Left lobe of liver (tissue), 2 donors: ENCODE measurements at regions not wholly inside any gene's neighbourhood (a gene's known extent, or its start where the extent isn't known, plus 50 kb on each side); places are given as distances from the start of the nearest gene placed in this dataset.
"Not testable (repeated sequence)": the region's sequence is repeated elsewhere in the genome, so short reads cannot be mapped to it uniquely, and the experiment has no call there.

Source experiments
- ATAC-seq: fragments of 200-7000 bp; cut with Tn5 transposase; one replicate; pipeline ENCODE4 v1.9.1; 2020; ENCODE audit warnings: mild to moderate bottlenecking, moderate library complexity
- DNase-seq: peaks from one replicate; pipeline ENCODE4 v3.0.0-alpha.2; 2020; ENCODE audit warnings: low spot score
- donor health status: DM: no; HTN: no; CAD: no; lungs with moderate emphysema.
- donor health status: DM: no; HTN: yes; CAD: no.

- DNase-seq (no peak), ATAC-seq (no peak)
These were observed 518.6 kb downstream of the GRIN2A start for GRCh38 chr16:9663588-9663987.

GRCh38 chr16:9665851-9666271 is 516.4 kb downstream of the GRIN2A start:
- DNase-seq (no peak), ATAC-seq (no peak)

- no peak for ATAC-seq
- no peak for DNase-seq
These were observed 515.3 kb downstream of the GRIN2A start for GRCh38 chr16:9666834-9667480.

GRCh38 chr16:9670033-9670432 is 512.2 kb downstream of the GRIN2A start:
- DNase-seq = no peak
- no peak for ATAC-seq

DNA sequence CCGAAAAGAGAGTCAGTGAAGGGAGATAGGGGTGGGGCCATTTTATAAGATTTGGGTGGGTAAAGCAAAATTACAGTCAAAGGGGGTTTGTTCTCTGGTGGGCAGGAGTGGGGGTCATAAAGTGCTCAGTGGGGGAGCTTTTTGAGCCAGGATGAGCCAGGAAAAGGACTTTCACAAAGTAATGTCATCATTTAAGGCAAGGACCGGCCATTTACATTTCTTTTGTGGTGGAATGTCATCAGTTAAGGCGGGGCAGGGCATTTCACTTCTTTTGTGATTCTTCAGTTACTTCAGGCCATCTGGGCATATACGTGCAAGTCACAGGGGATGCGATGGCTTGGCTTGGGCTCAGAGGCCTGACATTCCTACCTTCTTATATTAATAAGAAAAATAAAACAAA is 511.6 kb downstream of the GRIN2A start:
- ATAC-seq, DNase-seq: not testable (repeated sequence)

GRCh38 chr16:9676560-9677300 is 505.5 kb downstream of the GRIN2A start:
- not testable (repeated sequence) for ATAC-seq, DNase-seq

GRCh38 chr16:9677301-9677653 is 505.0 kb downstream of the GRIN2A start:
- DNase-seq = no peak
- ATAC-seq = no peak

DNA sequence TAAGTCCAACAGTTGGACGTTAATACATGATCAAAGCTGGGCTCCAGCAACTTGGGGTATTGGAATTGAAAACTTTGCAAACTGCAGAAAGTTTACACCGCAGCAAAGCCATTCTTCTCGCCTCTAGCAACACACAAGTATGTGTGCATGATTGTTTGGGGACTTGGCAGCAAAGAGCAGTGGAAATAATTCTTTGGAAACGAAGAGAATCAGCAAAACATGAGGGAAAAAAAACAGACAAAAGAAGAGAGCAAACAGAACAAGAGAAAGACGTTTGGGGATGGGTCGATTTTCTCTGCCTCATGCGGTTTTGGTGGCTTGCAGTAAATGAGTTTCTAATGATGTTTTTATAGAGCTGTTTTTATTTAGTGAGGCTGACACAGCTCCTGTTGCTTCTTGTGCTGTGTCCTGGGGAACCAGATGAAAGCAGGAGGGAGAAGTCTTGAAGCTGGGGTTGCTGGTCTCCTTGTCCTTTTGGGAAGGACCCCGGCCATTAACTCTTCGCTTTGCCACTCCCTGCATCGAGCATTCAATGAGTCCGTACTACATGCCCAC is 502.9 kb downstream of the GRIN2A start:
- DNase-seq = no peak
- no peak for ATAC-seq

DNA sequence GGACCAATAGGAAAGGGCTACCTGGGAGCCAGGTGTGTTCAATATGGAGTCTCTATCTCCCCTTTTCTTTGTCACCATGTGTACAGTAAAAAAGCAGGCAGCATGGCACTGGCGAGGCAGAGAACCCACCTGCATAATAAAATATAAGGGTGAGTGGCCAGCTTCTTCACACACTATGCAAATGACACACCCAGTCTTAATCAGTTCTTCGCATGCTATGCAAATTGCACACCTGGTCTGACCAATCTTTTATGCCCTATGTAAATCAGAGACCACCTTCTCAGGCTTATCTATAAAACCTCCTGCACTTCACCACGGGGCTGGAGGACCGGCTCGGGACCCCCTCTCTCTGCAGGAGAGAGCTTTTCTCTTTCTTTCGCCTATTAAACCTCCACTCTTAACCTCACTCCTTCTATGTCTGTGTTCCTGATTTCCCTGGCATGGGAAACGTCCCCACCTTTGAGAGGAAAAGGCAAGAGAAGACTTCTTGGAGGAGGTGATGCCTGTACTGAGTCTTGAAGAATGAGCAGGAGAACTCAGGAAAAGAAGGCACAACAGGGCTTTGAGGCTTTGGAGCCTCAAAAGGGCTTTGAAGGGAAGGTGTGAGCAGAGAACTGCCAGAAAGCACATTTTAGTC is 502.1 kb downstream of the GRIN2A start:
- no peak for ATAC-seq
- DNase-seq = no peak

- DNase-seq = no peak
- no peak for ATAC-seq
These were observed 501.3 kb downstream of the GRIN2A start for GRCh38 chr16:9680968-9681367.

DNA sequence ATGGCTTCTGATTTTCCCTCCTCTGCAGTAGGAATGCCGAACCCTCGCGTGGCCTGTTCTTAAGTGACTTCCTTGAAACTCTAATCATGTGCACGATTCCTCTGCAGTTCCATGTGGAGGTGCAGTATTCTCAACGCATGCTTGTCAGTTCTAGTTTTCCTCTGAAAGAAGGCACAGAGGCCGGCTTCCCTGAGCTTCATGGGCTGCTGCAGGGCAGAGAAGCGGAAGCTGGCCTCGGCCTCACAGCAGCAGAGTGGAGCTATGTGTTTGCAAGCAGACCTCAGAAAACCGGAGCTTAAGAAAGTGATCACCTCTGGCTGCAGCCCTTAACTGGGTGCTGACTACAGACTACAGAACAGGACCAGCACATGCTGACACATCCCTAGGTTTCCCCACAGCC is 500.7 kb downstream of the GRIN2A start:
- ATAC-seq = no peak

DNA sequence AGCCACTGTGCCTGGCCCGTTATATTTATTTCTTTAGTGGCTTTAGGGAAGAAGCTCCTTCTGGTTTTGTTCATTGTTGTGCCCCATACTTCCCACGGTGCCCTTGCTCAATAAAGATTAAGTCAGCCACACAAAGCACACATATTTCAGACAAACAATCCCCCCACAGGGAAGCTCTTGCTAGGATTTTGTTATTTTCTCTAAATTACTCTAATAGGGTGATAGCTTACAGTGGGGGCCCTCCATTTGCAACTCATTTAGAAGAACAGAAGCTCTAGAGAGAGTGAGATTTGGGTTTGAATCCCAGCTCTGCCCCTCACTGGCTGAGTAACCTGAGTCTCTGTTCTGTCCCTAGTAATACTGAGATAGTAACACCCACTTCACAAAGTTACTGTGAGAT is 499.9 kb downstream of the GRIN2A start:
- DNase-seq (no peak), ATAC-seq (no peak)

More for the DNA sequence above, 500.7 kb downstream of the GRIN2A start:
- DNase-seq = no peak

DNA sequence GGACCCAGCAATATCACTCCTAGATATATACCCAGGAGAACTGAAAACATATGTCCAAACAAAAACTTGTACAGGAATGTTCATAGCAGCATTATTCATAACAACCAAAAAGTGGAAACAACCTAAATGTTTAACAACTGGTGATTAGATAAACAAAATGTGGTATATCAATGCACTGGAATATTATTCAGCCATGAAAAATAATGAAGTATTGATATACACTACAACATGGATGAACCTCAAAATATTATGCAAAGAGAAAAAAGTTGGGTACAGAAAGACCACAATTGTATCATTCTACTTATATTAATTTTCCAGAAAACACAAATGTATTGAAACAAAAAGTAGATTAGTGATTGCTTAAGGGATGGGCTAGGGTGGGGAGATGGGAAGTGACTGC is 498.6 kb downstream of the GRIN2A start:
- ATAC-seq (no peak), DNase-seq (no peak)

DNA sequence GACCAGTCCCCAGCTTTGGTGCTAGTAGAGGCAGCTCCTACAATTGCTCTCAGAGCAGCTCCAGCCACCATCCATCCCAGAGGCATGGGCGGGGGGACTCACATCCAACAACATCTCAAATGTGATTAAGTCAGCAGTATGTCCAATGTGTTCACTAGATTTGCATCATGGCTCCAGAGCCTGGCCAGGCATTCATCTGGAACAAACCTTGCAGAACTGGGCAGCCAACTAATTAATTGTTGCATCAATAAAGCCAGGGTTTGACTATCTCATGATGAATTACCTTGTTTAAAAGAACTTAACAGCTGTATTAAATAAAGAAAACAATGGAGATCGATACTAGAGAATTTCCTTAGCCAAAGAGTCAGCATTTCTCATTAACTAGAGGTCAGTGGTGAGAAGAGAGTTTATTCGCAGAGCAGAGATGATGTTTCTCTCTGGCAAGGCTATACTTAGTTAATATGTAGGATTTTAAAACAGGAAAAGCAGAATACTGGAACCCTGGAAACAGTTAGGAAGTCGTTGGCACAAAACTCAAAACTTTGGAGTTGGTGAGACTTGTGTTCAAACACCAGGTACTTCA is 494.4 kb downstream of the GRIN2A start:
- DNase-seq (no peak), ATAC-seq (no peak)

DNA sequence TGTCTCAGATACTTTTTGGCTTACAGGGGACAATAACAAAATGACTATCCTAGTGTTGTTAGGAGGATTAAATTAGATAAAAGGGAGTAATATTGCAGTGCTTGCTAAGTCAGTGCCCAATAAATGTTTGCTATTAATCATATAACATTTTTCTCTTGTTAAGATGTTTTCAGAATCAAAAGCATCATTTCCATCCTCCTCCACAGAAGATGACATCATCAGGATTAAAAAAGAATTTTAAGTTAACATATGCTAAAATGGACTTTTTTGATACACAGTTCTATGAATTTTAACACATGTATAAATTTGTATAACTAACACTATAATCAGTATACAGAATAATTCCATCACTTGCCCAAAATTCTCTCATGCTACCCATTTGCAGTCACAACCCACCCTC is 492.6 kb downstream of the GRIN2A start:
- DNase-seq = no peak
- no peak for ATAC-seq

DNA sequence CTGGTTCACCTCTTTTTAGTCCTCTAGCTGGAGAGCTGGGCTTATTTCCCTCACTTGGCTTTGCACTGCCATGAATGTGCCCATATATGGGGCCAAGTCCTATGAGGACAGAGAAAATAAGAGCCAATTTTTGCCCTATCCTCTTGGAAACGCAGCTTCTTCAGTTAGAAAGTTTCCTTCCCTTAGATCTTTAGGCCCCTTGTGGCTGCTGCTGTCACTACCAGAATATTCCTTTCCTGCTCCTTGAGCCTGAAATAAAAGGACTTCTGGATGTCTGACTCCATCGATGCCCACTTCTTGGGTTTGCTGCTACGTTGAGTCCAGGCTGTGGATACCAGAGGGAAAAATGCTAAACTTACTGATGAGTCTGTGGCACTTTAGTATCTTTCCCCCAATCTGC is 487.1 kb downstream of the GRIN2A start:
- DNase-seq (no peak), ATAC-seq (no peak)
